ENCODE measurements at regions not wholly inside any gene's neighbourhood (a gene's known extent, or its start where the extent isn't known, plus 50 kb on each side); places are given as distances from the start of the nearest gene placed in this dataset.
"Not testable (repeated sequence)": the region's sequence is repeated elsewhere in the genome, so short reads cannot be mapped to it uniquely, and the experiment has no call there.

DNA sequence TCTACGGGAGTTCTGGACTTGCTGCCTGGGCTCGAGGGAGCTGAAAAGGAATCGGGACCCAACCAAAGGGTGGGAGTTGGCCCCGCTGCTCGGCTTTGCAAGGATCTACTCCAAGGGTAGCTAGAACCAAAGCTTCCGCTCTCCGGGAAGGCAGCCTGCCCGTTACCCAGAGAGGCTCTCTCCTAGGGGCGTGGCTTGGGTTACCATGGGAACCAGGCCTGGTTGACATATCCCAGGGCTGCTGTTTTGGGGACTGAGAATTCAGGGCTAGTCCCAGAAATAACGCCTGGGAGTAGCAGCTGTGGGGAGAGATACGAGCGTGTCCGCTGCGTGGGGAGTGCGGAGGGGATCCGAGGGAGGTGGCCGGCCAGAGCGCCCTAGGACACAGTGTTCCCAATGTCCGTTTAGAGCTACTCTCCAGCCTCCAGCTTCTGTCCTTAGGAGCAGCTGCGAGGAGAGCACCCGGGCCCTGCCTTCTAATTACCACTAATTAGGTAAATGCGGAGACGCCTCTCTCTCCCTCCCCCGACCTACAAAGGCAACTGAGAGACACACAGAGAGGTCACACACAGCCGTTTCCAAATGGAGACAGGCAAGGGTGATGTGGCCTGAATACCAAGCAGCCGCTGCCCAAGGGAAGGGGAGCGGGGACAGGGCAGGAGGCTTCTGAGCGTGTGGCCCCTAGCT is 141.6 kb upstream of the CADM1 start:
- no peak for ATAC-seq (replicated peaks; ENCODE audit: extremely low read depth, poor library complexity, severe bottlenecking)
- no peak overlapping the region for H3K27ac Mint-ChIP-seq (ENCODE audit: low read depth)

DNA sequence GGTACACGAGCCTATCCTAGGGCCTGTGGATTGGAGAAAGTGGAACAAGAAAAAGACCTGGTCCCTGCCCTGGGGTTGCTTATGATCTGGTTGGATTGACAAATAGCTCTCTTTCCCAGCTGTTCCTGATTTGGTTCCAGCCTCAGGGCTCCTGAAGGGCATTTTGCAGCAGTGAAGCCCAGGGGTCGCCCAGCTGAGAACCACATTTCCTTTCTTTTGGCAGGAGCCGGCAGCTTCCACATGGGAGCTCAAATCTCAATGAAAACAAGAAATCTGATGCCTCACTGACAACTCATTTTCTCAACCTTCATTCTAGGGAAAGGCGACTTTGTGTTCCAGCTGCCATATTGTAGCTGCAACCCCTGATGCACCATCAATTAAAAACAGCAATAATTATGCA is 140.6 kb upstream of the CADM1 start:
- ATAC-seq (replicated peaks; ENCODE audit: extremely low read depth, poor library complexity, severe bottlenecking): no peak
- Mint-ChIP-seq H3K4me3 (no peak overlapping the region), H3K4me1 (peaks cover 6% of the 10 kb centered on the region), H3K9me3 (no peaks in the 10 kb centered on the region), H3K27ac (ENCODE audit: low read depth) (no peak overlapping the region), H3K27me3 (peaks cover 87% of the 10 kb centered on the region), H3K36me3 (ENCODE audit: insufficient read depth) (no peaks in the 10 kb centered on the region)
- DNase-seq (ENCODE audit: low spot score in 2 of 2): no peak

More for the DNA sequence above, 141.6 kb upstream of the CADM1 start:
- no peaks in the 10 kb centered on the region for H3K9me3 Mint-ChIP-seq
- H3K36me3 Mint-ChIP-seq (ENCODE audit: insufficient read depth): no peaks in the 10 kb centered on the region
- H3K4me1 Mint-ChIP-seq: peaks cover 6% of the 10 kb centered on the region
- DNase-seq (ENCODE audit: low spot score in 2 of 2): no peak
- no peak overlapping the region for H3K4me3 Mint-ChIP-seq
- peaks cover 84% of the 10 kb centered on the region for H3K27me3 Mint-ChIP-seq

- H3K4me3 Mint-ChIP-seq: no peak overlapping the region
- peaks cover 6% of the 10 kb centered on the region for H3K4me1 Mint-ChIP-seq
- H3K27ac Mint-ChIP-seq (ENCODE audit: low read depth): no peak overlapping the region
- no peak for ATAC-seq (replicated peaks; ENCODE audit: extremely low read depth, poor library complexity, severe bottlenecking)
- H3K9me3 Mint-ChIP-seq: no peaks in the 10 kb centered on the region
- H3K36me3 Mint-ChIP-seq (ENCODE audit: insufficient read depth): peaks cover 2% of the 10 kb centered on the region
- DNase-seq (ENCODE audit: low spot score in 2 of 2): no peak
- peaks cover 91% of the 10 kb centered on the region for H3K27me3 Mint-ChIP-seq
These were observed 139.5 kb upstream of the CADM1 start for GRCh38 chr11:115643549-115644270.

DNA sequence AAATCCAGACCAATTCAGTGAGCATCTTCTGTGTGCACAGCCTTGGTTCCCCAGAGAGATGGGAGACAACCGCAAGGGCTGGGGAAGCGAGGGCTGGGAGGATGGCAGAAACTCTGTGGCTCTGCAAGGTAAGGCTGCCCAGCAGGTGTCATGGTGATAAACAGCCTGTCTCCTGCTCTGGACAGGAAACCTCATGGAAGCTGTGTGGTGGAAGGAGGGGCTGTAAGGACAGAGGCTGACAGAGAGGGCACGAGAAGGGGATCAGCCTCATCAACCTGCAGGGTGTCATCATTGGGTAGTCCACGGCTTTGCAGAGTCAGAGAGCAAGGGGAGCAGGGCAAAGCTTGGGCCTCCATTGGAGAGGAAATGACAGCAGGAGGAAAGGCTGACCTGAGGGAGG is 138.4 kb upstream of the CADM1 start:
- Mint-ChIP-seq H3K4me3 (no peak overlapping the region), H3K9me3 (no peaks in the 10 kb centered on the region), H3K36me3 (ENCODE audit: insufficient read depth) (peaks cover 2% of the 10 kb centered on the region), H3K4me1 (peaks cover 6% of the 10 kb centered on the region), H3K27ac (ENCODE audit: low read depth) (no peak overlapping the region), H3K27me3 (peaks cover 96% of the 10 kb centered on the region)
- DNase-seq (ENCODE audit: low spot score in 2 of 2): no peak
- no peak for ATAC-seq (replicated peaks; ENCODE audit: extremely low read depth, poor library complexity, severe bottlenecking)

GRCh38 chr11:115637599-115638241 is 133.5 kb upstream of the CADM1 start:
- Mint-ChIP-seq H3K27me3 (peaks cover 67% of the 10 kb centered on the region), H3K4me1 (peaks cover 4% of the 10 kb centered on the region), H3K27ac (ENCODE audit: low read depth) (no peak overlapping the region), H3K36me3 (ENCODE audit: insufficient read depth) (peaks cover 2% of the 10 kb centered on the region), H3K9me3 (no peaks in the 10 kb centered on the region), H3K4me3 (no peak overlapping the region)
- DNase-seq (ENCODE audit: low spot score in 2 of 2) (no peak), ATAC-seq (replicated peaks; ENCODE audit: extremely low read depth, poor library complexity, severe bottlenecking) (no peak)

- no peak overlapping the region for H3K27ac Mint-ChIP-seq (ENCODE audit: low read depth)
- H3K4me1 Mint-ChIP-seq: no peaks in the 10 kb centered on the region
- no peak for DNase-seq (ENCODE audit: low spot score in 2 of 2)
- H3K27me3 Mint-ChIP-seq: peaks cover 65% of the 10 kb centered on the region
- H3K4me3 Mint-ChIP-seq: no peak overlapping the region
- ATAC-seq (replicated peaks; ENCODE audit: extremely low read depth, poor library complexity, severe bottlenecking): no peak
- H3K36me3 Mint-ChIP-seq (ENCODE audit: insufficient read depth): peaks cover 2% of the 10 kb centered on the region
- H3K9me3 Mint-ChIP-seq: no peaks in the 10 kb centered on the region
These were observed 132.7 kb upstream of the CADM1 start for GRCh38 chr11:115636753-115637527.

DNA sequence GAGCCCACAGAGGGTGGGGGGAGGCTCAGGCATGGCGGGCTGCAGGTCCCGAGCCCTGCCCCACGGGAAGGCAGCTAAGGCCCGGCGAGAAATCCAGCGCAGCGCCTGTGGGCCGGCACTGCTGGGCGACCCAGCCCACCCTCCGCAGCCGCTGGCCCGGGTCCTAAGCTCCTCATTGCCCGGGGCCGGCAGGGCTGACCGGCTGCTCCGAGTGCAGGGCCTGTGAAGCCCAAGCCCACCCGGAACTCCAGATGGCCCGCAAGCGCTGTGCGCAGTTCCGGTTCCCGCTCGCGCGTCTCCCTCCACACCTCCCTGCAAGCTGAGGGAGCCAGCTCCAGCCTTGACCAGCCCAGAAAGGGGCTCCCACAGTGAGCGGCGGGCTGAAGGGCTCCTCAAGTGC is 129.8 kb upstream of the CADM1 start:
- H3K4me3 Mint-ChIP-seq; DNase-seq (ENCODE audit: low spot score in 2 of 2); H3K4me1 Mint-ChIP-seq; H3K27ac Mint-ChIP-seq (ENCODE audit: low read depth); H3K9me3 Mint-ChIP-seq; ATAC-seq (replicated peaks; ENCODE audit: extremely low read depth, poor library complexity, severe bottlenecking); H3K36me3 Mint-ChIP-seq (ENCODE audit: insufficient read depth): not testable (repeated sequence)
- H3K27me3 Mint-ChIP-seq: peaks cover 61% of the 10 kb centered on the region

DNA sequence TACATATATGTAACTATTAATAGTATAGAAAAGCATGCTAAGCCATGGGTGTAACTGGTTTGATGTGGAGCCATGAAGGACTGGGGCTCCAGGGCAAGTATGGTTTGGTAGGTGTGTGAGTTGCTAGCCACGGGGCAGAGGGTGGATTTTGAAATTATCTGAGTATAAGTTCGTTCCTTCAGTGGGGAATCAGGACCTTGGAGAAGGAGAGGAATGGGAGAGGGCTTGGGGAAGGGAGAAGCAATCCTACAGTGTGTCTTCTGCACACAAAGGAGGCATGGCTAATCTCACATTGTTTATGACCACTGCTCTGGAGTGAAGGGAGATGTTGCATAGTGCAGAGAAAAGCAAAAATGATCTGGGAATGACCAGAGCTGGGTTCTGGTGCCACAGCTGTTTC is 127.8 kb upstream of the CADM1 start:
- Mint-ChIP-seq H3K9me3 (no peaks in the 10 kb centered on the region), H3K27me3 (peaks cover 43% of the 10 kb centered on the region), H3K4me3 (no peak overlapping the region), H3K27ac (ENCODE audit: low read depth) (no peak overlapping the region), H3K36me3 (ENCODE audit: insufficient read depth) (peaks cover 1% of the 10 kb centered on the region), H3K4me1 (no peaks in the 10 kb centered on the region)
- ATAC-seq (replicated peaks; ENCODE audit: extremely low read depth, poor library complexity, severe bottlenecking) (no peak), DNase-seq (ENCODE audit: low spot score in 2 of 2) (no peak)

DNA sequence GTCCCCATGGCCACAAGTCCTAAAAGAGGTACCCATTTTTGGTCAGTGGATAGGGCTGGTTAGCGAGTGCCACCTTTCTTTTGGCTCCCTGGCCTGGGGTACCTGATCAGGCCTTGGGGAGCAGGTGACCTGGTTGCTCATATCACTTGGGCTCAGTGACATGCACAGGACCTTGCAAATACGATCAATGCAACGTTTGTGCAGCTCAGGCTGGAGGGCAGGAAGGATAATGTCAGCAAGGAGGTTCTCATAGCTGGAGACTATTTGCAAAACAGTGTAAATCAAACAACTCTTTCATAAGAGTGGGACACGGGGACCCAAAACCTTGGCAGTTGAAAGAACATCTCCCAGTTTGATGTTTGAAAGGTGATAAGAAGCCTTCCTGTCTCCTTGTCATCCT is 127.4 kb upstream of the CADM1 start:
- H3K4me1 Mint-ChIP-seq: no peaks in the 10 kb centered on the region
- no peaks in the 10 kb centered on the region for H3K9me3 Mint-ChIP-seq

GRCh38 chr11:115630214-115630613 is 126.0 kb upstream of the CADM1 start:
- DNase-seq (ENCODE audit: low spot score in 2 of 2): no peak
- Mint-ChIP-seq H3K4me1 (no peaks in the 10 kb centered on the region), H3K27me3 (peaks cover 41% of the 10 kb centered on the region), H3K4me3 (no peak overlapping the region), H3K9me3 (no peaks in the 10 kb centered on the region), H3K27ac (ENCODE audit: low read depth) (no peak overlapping the region), H3K36me3 (ENCODE audit: insufficient read depth) (peaks cover 1% of the 10 kb centered on the region)
- ATAC-seq (replicated peaks; ENCODE audit: extremely low read depth, poor library complexity, severe bottlenecking): no peak

More for the DNA sequence above, 127.4 kb upstream of the CADM1 start:
- no peak overlapping the region for H3K4me3 Mint-ChIP-seq
- DNase-seq (ENCODE audit: low spot score in 2 of 2) (no peak), ATAC-seq (replicated peaks; ENCODE audit: extremely low read depth, poor library complexity, severe bottlenecking) (no peak)
- H3K36me3 Mint-ChIP-seq (ENCODE audit: insufficient read depth): peaks cover 1% of the 10 kb centered on the region
- no peak overlapping the region for H3K27ac Mint-ChIP-seq (ENCODE audit: low read depth)
- peaks cover 41% of the 10 kb centered on the region for H3K27me3 Mint-ChIP-seq

- Mint-ChIP-seq H3K27me3 (peaks cover 41% of the 10 kb centered on the region), H3K4me1 (no peaks in the 10 kb centered on the region), H3K36me3 (ENCODE audit: insufficient read depth) (peaks cover 1% of the 10 kb centered on the region), H3K9me3 (no peaks in the 10 kb centered on the region), H3K27ac (ENCODE audit: low read depth) (no peak overlapping the region), H3K4me3 (no peak overlapping the region)
- ATAC-seq (replicated peaks; ENCODE audit: extremely low read depth, poor library complexity, severe bottlenecking) (no peak), DNase-seq (ENCODE audit: low spot score in 2 of 2) (no peak)
These were observed 125.3 kb upstream of the CADM1 start for GRCh38 chr11:115629456-115630015.

Data from central memory CD8-positive, alpha-beta T cell (primary cell).